Mesothelial cell of epicardium (in vitro differentiated cells): ENCODE measurements at regions not wholly inside any gene's neighbourhood (a gene's known extent, or its start where the extent isn't known, plus 50 kb on each side); places are given as distances from the start of the nearest gene placed in this dataset.
"Not testable (repeated sequence)": the region's sequence is repeated elsewhere in the genome, so short reads cannot be mapped to it uniquely, and the experiment has no call there.

ENCODE experiments used
- DNase-seq, 2 experiments: peaks; one replicate each; pipeline ENCODE4 v3.0.0; 2021; ENCODE audit warnings: low spot score in 2 of 2; ENCODE audit not compliant: unreplicated experiment in 2 of 2
- H3K27ac Mint-ChIP-seq: 2 replicates; pipeline ENCODE4 v1.8.0; 2021; ENCODE audit warnings: mixed read lengths
- H3K27me3 Mint-ChIP-seq: 2 replicates; pipeline ENCODE4 v1.8.0; 2021; ENCODE audit warnings: low read depth, mixed read lengths
- H3K36me3 Mint-ChIP-seq: 2 replicates; pipeline ENCODE4 v1.8.0; 2021; ENCODE audit warnings: mixed read lengths
- H3K4me1 Mint-ChIP-seq: 2 replicates; pipeline ENCODE4 v1.8.0; 2021; ENCODE audit warnings: mixed read lengths
- H3K4me3 Mint-ChIP-seq: 2 replicates; pipeline ENCODE4 v1.8.0; 2021; ENCODE audit warnings: mild to moderate bottlenecking, moderate library complexity, mixed read lengths
- H3K9me3 Mint-ChIP-seq: 2 replicates; pipeline ENCODE4 v1.8.0; 2021; ENCODE audit warnings: mixed read lengths
- CTCF ChIP-seq: fragments of 200-600 bp; sonication (generic); IDR thresholded peaks from one replicate; pipeline ENCODE4 v1.5.0; 2021; ENCODE audit warnings: antibody characterized with exemption; ENCODE audit not compliant: unreplicated experiment

GRCh38 chr3:112755845-112756613 lies 90.6 kb downstream of the CD200R1L start:
- Mint-ChIP-seq H3K4me1 (peaks cover 13% of the 10 kb centered on the region), H3K4me3 (no peak overlapping the region)

DNA sequence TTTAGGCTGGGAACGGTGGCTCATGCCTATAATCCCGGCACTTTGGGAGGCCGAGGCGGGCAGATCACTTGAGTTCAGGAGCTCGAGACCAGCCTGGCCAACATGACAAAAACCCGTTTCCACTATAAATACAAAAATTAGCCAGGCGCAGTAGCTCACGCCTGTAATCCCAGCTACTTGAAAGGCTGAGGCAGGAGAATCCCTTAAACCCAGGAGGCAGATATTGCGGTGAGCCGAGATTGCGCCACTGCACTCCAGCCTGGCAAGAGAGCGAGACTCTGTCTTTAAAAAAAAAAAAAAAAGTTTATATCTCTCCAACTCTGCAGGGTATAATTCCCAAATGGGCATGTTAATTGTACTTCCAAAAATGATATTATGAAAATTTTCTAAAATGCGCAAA lies 91.6 kb downstream of the CD200R1L start:
- peaks cover 30% of the 10 kb centered on the region for H3K9me3 Mint-ChIP-seq
- H3K4me3 Mint-ChIP-seq, H3K27me3 Mint-ChIP-seq, H3K36me3 Mint-ChIP-seq, DNase-seq, H3K27ac Mint-ChIP-seq: not testable (repeated sequence)
- H3K4me1 Mint-ChIP-seq = peaks cover 20% of the 10 kb centered on the region

More at GRCh38 chr3:112755845-112756613, 90.6 kb downstream of the CD200R1L start:
- no peak for TF ChIP-seq CTCF
- no peaks in the 10 kb centered on the region for H3K27me3 Mint-ChIP-seq
- H3K27ac Mint-ChIP-seq = no peak overlapping the region
- peaks cover 30% of the 10 kb centered on the region for H3K9me3 Mint-ChIP-seq
- peaks cover 8% of the 10 kb centered on the region for H3K36me3 Mint-ChIP-seq
- no peak for DNase-seq

- Mint-ChIP-seq H3K9me3 (peaks cover 22% of the 10 kb centered on the region), H3K27ac (peak overlapping the region; percentile 78), H3K36me3 (peaks cover 9% of the 10 kb centered on the region), H3K27me3 (no peaks in the 10 kb centered on the region), H3K4me1 (peaks cover 39% of the 10 kb centered on the region), H3K4me3 (no peak overlapping the region)
- no peak for DNase-seq
- TF ChIP-seq CTCF = no peak
Measured at GRCh38 chr3:112751564-112752512, 94.8 kb downstream of the CD200R1L start.

- Mint-ChIP-seq H3K27me3 (no peaks in the 10 kb centered on the region), H3K9me3 (peaks cover 18% of the 10 kb centered on the region), H3K4me3 (no peak overlapping the region), H3K4me1 (peaks cover 47% of the 10 kb centered on the region), H3K36me3 (peaks cover 9% of the 10 kb centered on the region), H3K27ac (peak overlapping the region; percentile 75)
- DNase-seq = no peak
- no peak for TF ChIP-seq CTCF
Measured at GRCh38 chr3:112751061-112751460, 95.6 kb downstream of the CD200R1L start.

DNA sequence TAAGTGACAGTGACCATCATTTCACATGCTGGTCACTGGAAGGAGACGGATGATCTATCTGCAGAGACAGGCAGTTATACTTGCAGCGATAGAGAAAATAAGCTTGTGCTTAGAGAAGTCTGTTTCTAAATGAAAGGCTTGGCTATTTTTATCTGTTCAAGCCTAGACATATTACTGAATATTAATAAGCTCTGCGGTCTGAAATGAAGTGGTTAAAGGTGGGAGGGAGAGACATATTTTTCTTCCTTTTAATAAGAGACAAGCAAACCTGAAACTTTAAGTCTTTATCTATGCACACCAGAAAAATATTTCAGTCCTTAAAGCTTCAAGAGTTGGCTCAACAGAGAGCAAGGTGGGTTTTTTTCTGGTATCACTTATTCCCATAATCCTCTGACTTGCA lies 99.0 kb downstream of the CD200R1L start:
- Mint-ChIP-seq H3K9me3 (peaks cover 5% of the 10 kb centered on the region), H3K27ac (peak overlapping the region; percentile 73)

More for the DNA sequence above, 99.0 kb downstream of the CD200R1L start:
- peaks cover 67% of the 10 kb centered on the region for H3K4me1 Mint-ChIP-seq
- H3K27me3 Mint-ChIP-seq = no peaks in the 10 kb centered on the region
- no peak for TF ChIP-seq CTCF
- peaks cover 3% of the 10 kb centered on the region for H3K36me3 Mint-ChIP-seq
- no peak overlapping the region for H3K4me3 Mint-ChIP-seq
- DNase-seq = no peak
